SK-MEL-5 (cell line): ENCODE measurements at regions not wholly inside any gene's neighbourhood (a gene's known extent, or its start where the extent isn't known, plus 50 kb on each side); places are given as distances from the start of the nearest gene placed in this dataset.
"Not testable (repeated sequence)": the region's sequence is repeated elsewhere in the genome, so short reads cannot be mapped to it uniquely, and the experiment has no call there.

Experiments
- DNase-seq: peaks from one replicate; pipeline ENCODE4 v3.0.0-alpha.2; 2016; ENCODE audit warnings: low read depth, low spot score
- in situ Hi-C: cut with HindIII; loops from 2 replicates; pipeline ENCODE4 v1.10.0; 2016; ENCODE audit warnings: low sequenced_read_pairs, high pct_unique_total_duplicates, low pct_unique_long_range_greater_than_20kb

GRCh38 chr2:7131261-7131660, 214.0 kb downstream of the RNF144A start:
- in situ Hi-C loops: no loop called here
- DNase-seq: no peak

GRCh38 chr2:7132753-7133152, 215.5 kb downstream of the RNF144A start:
- in situ Hi-C loops: no loop called here

GRCh38 chr2:7133521-7133920, 216.3 kb downstream of the RNF144A start:
- peak; percentile 56 for DNase-seq
- in situ Hi-C loops: no loop called here

More at GRCh38 chr2:7132753-7133152, 215.5 kb downstream of the RNF144A start:
- DNase-seq: no peak

GRCh38 chr2:7140306-7140705, 223.1 kb downstream of the RNF144A start:
- DNase-seq: no peak
- in situ Hi-C loops: no loop called here

- DNase-seq: no peak
- in situ Hi-C loops: no loop called here
These were observed 228.5 kb downstream of the RNF144A start for GRCh38 chr2:7145707-7146106.

GRCh38 chr2:7146151-7146550, 228.9 kb downstream of the RNF144A start:
- DNase-seq: peak; percentile 70
- in situ Hi-C loops: no loop called here

GRCh38 chr2:7154656-7155055, 237.4 kb downstream of the RNF144A start:
- in situ Hi-C loops: no loop called here
- no peak for DNase-seq

- DNase-seq: no peak
- in situ Hi-C loops: no loop called here
These were observed 244.3 kb downstream of the RNF144A start for GRCh38 chr2:7161501-7161900.

GRCh38 chr2:7165736-7166135, 248.5 kb downstream of the RNF144A start:
- DNase-seq: no peak
- in situ Hi-C loops: no loop called here

- DNase-seq: no peak
- in situ Hi-C loops: no loop called here
These were observed 250.7 kb downstream of the RNF144A start for GRCh38 chr2:7167801-7168411.

GRCh38 chr2:7169593-7169992, 252.4 kb downstream of the RNF144A start:
- DNase-seq: no peak
- in situ Hi-C loops: no loop called here

- DNase-seq, in situ Hi-C loops: not testable (repeated sequence)
These were observed 261.8 kb downstream of the RNF144A start for GRCh38 chr2:7178996-7179395.

GRCh38 chr2:7180638-7181370, 263.6 kb downstream of the RNF144A start:
- in situ Hi-C loops: no loop called here
- DNase-seq: peak; percentile 59

GRCh38 chr2:7182525-7182924, 265.3 kb downstream of the RNF144A start:
- in situ Hi-C loops: no loop called here
- DNase-seq: no peak

- in situ Hi-C loops: no loop called here
- DNase-seq: no peak
These were observed 271.9 kb downstream of the RNF144A start for GRCh38 chr2:7189106-7189505.

- in situ Hi-C loops: no loop called here
- DNase-seq: no peak
These were observed 273.5 kb downstream of the RNF144A start for GRCh38 chr2:7190587-7191324.

GRCh38 chr2:7191932-7192331, 274.7 kb downstream of the RNF144A start:
- in situ Hi-C loops: no loop called here
- DNase-seq: peak; percentile 16

GRCh38 chr2:7193457-7193856, 276.2 kb downstream of the RNF144A start:
- no peak for DNase-seq
- in situ Hi-C loops: no loop called here

GRCh38 chr2:7194950-7195349, 277.7 kb downstream of the RNF144A start:
- in situ Hi-C loops: no loop called here
- no peak for DNase-seq
